Endothelial cell of umbilical vein (primary cell): ENCODE measurements at regions not wholly inside any gene's neighbourhood (a gene's known extent, or its start where the extent isn't known, plus 50 kb on each side); places are given as distances from the start of the nearest gene placed in this dataset.

ENCODE experiments used
- CTCF ChIP-seq, 2 donors: IDR thresholded peaks; 1 replicate in 1 of 2; 2 replicates in 1 of 2; pipeline ENCODE4 v1.5.1; 2011; ENCODE audit warnings: low read length in 2 of 2, mild to moderate bottlenecking in 2 of 2, moderate library complexity in 2 of 2, control low read depth in 1 of 2, inconsistent platforms in 1 of 2, low read depth in 1 of 2; ENCODE audit not compliant: insufficient read depth in 1 of 2; ENCODE audit errors: extremely low read depth in 1 of 2
- EZH2 ChIP-seq: IDR thresholded peaks from 2 replicates; pipeline ENCODE4 v1.6.1; 2012; ENCODE audit warnings: borderline replicate concordance, low read depth, mild to moderate bottlenecking, moderate library complexity, low read length, inconsistent platforms; ENCODE audit not compliant: severe bottlenecking
- GATA2 ChIP-seq: IDR thresholded peaks from 2 replicates; pipeline ENCODE4 v1.7.0; 2011; ENCODE audit warnings: low read depth, mild to moderate bottlenecking, moderate library complexity, mixed read lengths, low read length; ENCODE audit not compliant: insufficient read length, insufficient read depth
- MAX ChIP-seq: IDR thresholded peaks from 2 replicates; pipeline ENCODE4 v1.6.1; 2011; ENCODE audit not compliant: insufficient read depth, insufficient read length
- MYC ChIP-seq: IDR thresholded peaks from one replicate; pipeline ENCODE4 v1.6.1; 2011; ENCODE audit warnings: mild to moderate bottlenecking, low read depth, low read length
- POLR2A ChIP-seq: IDR thresholded peaks from 2 replicates; pipeline ENCODE4 v1.6.1; 2012; ENCODE audit warnings: low read depth, mild to moderate bottlenecking, control low read depth, low read length
- POLR2AphosphoS5 ChIP-seq: IDR thresholded peaks from 2 replicates; pipeline ENCODE4 v1.6.1; 2012; ENCODE audit warnings: low read depth, mild to moderate bottlenecking, control low read depth, low read length, moderate library complexity; ENCODE audit not compliant: insufficient read depth

- TF ChIP-seq GATA2 (no peak), CTCF (IDR thresholded peaks at IDR 0.05; ENCODE audit: extremely low read depth in 1 of 2, insufficient read depth in 1 of 2, low read depth in 1 of 2, low read length in 2 of 2) (no peak), POLR2AphosphoS5 (no peak), EZH2 (no peak), MYC (no peak), POLR2A (no peak), MAX (no peak)
These were observed 127.7 kb downstream of the SAMMSON start for GRCh38 chr3:70127192-70127591.
